Motor neuron (in vitro differentiated cells): ENCODE measurements at regions not wholly inside any gene's neighbourhood (a gene's known extent, or its start where the extent isn't known, plus 50 kb on each side); places are given as distances from the start of the nearest gene placed in this dataset.

ENCODE experiments used
- ATAC-seq, 8 experiments: fragments of 200-7000 bp; cut with Tn5 transposase; replicated peaks in 6 of 8; 2 replicates each; pipeline ENCODE4 v1.8.0; 2021; ENCODE audit warnings: mild to moderate bottlenecking in 8 of 8, moderate library complexity in 8 of 8
- H3K27ac ChIP-seq, 2 donors: fragments of 250-450 bp; sonication (Bioruptor Pico); 2 replicates each; pipeline ENCODE4 v1.9.0; 2021; ENCODE audit warnings: antibody characterized with exemption in 2 of 2, mild to moderate bottlenecking in 2 of 2, moderate library complexity in 1 of 2
- H3K4me1 ChIP-seq, 2 donors: fragments of 250-450 bp; sonication (Bioruptor Pico); replicated peaks in 1 of 2; 2 replicates each; pipeline ENCODE4 v1.6.1; 2021; ENCODE audit warnings: antibody characterized with exemption in 2 of 2, mild to moderate bottlenecking in 2 of 2, moderate library complexity in 1 of 2
- H3K4me3 ChIP-seq, 5 donors: fragments of 250-450 bp; sonication (Bioruptor Pico); 2 replicates each; pipeline ENCODE4 v1.9.0; 2021; ENCODE audit warnings: antibody characterized with exemption in 5 of 5, mild to moderate bottlenecking in 5 of 5, moderate library complexity in 4 of 5
- WGBS, 10 experiments: fragments of 450-650 bp; shearing (Covaris generic); methylation state at CpG; one replicate each; pipeline ENCODE4 v1.0.0; 2022; 5-methylcytosine and 5-hydroxymethylcytosine counted together
- in situ Hi-C, 9 experiments: fragments of 400-800 bp; cut with MboI; loops; one replicate each; pipeline ENCODE4 v1.15.0; 2021; ENCODE audit warnings: low sequenced_read_pairs in 9 of 9, low pct_unique_long_range_greater_than_20kb in 2 of 9; ENCODE audit not compliant: unreplicated experiment in 9 of 9

DNA sequence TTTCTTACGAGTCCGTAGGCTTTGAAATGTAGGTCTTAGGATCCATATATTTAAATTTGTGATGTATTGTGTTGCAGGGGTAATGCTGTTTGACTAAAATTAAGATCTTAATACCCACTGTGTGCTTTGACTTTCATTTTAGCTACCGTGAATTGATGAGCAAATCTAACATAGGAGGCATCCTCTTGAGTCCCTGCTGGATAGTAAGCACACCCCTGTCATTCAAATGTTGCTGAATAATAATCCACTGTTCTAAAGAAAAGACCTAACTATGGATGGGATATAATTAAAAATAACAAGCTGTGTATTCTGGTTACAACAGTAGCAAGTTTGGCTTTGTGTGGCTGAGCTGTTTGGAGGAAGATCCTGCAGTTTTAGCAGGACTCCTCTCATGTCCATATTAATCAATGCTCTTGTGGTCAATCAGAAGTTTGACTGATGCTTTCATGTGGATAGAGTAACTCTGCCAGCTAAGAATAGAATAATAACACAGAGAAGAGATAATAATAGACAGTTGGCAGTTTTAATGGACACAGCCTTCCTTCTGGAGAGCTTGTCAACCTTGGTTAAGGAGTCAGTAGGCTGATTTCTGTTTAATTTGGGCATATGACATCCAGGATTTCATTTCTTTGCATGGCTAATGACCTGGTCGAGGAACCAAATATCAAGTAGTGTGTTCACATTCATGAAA lies 148.1 kb upstream of the MIS18BP1 start:
- in situ Hi-C loops = no loop called here
- no peaks in the 10 kb centered on the region for H3K4me1 ChIP-seq
- 4 to 55% (median 13%) methylated on average over 2 to 4 of the region's 4 CpGs; no CpG with 5 or more reads in 1 of the 10 experiments for WGBS, 10 experiments
- H3K4me3 ChIP-seq = no peak overlapping the region
- no peak overlapping the region for H3K27ac ChIP-seq
- ATAC-seq = peak in 1 of 8 experiments; percentile 20

DNA sequence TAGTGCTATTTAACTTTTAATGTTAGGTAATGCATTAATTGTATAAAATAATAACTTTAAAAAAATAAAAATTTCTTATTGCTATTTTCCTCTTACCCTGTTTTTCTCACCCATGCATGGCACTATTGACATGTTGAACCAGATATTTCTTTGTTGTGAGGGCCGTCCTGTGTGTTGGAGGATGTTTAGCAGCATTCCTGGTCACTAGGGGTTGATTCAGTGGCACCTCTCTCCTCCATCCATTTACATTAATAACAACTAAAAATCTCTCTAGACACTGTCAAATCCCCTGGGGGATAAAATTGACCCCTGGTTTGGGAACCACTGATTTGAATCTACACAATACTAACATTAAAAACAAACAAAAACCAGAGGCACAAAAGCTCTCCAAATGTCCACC lies 147.5 kb upstream of the MIS18BP1 start:
- no peak for ATAC-seq
- 0 to 100% (median 37%) methylated on average over 1 of the region's 1 CpG; no CpG with 5 or more reads in 2 of the 10 experiments for WGBS, 10 experiments
- Histone ChIP-seq H3K4me3 (no peak overlapping the region), H3K4me1 (no peaks in the 10 kb centered on the region), H3K27ac (no peak overlapping the region)
- in situ Hi-C loops = no loop called here

DNA sequence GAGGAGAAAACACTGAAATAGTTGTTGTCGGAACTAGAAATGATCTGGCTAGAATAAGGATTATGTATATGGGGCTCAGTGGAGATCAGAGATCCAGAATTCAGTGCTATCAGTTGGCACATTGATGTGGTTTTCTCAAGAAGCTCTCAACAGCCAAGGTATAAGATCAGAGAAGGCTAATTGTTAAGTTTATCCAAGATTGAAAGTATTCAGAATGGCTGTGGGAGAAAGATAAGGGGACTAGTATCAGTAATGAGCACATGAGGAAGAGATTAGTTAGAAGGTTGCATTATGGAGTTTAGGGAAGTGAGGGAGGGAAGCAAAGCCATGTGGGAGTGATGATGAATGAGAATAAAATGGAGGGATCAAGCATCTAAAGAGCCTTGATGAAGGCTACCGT lies 128.1 kb upstream of the MIS18BP1 start:
- WGBS, 10 experiments = 0 to 100% (median 50%) methylated on average over 1 to 2 of the region's 2 CpGs; no CpG with 5 or more reads in 2 of the 10 experiments
- Histone ChIP-seq H3K27ac (no peak overlapping the region), H3K4me3 (no peak overlapping the region), H3K4me1 (peaks cover 0 to 5% of the 10 kb centered on the region in 2 donors)
- in situ Hi-C loops = no loop called here
- ATAC-seq = no peak

DNA sequence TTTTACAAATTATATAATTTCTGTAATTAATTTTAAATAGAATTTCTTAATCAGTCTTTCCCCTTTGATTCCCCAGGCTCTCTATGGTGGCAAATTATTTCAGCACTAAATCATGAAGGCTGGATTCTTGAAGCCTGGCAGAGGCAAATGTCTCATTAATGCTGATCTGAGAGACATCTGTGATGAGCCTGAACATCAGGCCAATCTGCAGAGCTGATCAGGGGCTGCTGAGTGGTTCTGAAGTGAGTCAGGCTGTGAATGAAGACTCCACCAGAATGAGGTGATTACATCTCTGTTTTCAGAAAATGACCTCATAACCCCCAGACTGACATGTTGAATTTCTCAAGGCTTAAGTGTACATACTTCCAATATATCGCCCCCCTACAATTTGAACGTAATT lies 124.2 kb upstream of the MIS18BP1 start:
- Histone ChIP-seq H3K4me3 (no peak overlapping the region), H3K27ac (no peak overlapping the region), H3K4me1 (peaks cover 0 to 5% of the 10 kb centered on the region in 2 donors)
- ATAC-seq = peak in 6 of 8 experiments; percentile 37 to 100 (median 100)
- WGBS, 10 experiments = 0 to 95% (median 21%) methylated on average over 2 of the region's 2 CpGs; no CpG with 5 or more reads in 3 of the 10 experiments
- in situ Hi-C loops = no loop called here

DNA sequence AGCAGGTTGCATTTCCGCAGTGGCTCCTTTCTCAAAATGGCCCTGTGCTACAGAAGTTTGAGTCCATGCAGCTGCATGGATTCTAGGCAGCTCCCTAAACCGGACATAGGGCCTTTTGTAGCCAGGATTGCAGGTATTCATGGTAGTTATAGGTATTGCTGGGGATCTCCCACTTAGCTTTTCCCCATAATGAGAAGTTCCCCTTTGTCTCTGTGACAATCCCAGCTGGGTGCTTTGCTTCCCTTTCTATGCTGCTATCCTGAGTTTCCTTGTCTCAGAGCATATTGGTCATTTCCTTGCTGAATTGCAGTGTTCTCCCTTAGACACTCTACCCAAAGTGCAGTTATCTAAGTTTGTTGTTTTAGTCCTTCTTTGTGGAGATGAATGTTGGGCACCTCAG lies 120.9 kb upstream of the MIS18BP1 start:
- in situ Hi-C loops = no loop called here
- H3K27ac ChIP-seq = no peak overlapping the region
- H3K4me1 ChIP-seq = peaks cover 10 to 16% of the 10 kb centered on the region in 2 donors
- WGBS, 10 experiments = 0 to 100% (median 80%) methylated on average over 1 to 2 of the region's 2 CpGs; no CpG with 5 or more reads in 3 of the 10 experiments
- no peak for ATAC-seq
- H3K4me3 ChIP-seq = no peak overlapping the region

DNA sequence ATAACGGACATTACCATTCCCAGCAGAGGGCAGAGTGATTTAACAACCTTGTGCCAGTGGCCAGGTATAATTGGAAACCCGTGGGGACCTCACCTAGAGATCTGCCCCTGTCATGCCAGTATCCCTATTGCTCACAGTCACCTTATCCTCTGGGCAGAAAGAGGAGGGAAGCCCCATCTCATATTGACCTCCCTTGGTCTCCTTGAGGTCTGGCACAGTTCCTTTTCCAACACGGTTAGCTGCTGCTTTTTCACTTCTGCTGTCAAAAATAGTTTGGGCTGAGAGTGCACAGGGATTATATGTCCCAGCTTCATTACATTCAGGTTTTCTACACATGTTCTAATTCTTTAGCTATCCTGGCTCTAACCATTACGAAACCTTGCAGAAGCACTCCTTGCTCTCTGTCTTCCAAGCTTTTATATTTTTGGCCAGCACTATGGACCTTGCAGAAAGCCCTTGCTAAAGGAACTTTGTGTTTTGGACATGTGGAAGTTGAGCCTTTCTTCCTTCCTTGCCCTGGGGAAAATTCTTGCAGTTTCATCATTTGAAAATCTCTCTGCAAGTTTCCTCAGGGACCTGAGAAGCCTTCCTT lies 111.7 kb upstream of the MIS18BP1 start:
- 0 to 100% (median 69%) methylated on average over 1 to 4 of the region's 4 CpGs; no CpG with 5 or more reads in 1 of the 10 experiments for WGBS, 10 experiments
- no peak for ATAC-seq
- in situ Hi-C loops = no loop called here

DNA sequence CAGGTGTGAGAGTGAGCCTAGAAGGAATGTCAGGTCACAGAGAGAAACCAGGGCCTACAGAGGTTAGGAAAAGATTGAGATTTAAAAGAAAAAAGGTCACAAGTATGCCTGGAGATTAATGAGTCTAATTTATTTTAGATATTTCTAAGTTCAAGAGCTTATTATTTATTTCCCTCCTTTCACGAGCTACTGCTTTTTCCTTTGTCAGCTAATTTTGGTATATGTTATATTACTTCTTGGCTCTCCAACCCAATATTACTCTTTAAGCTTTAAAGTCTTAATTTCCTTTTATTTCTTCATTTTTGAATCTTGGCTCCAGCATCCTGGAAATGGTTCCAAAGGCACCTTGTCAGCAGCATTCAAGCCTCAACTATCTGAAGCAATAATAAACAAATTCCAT lies 109.5 kb upstream of the MIS18BP1 start:
- in situ Hi-C loops = no loop called here
- ATAC-seq = no peak
- WGBS, 10 experiments = 0 to 94% (median 58%) methylated on average over 1 of the region's 1 CpG; no CpG with 5 or more reads in 1 of the 10 experiments

More for the DNA sequence above, 111.7 kb upstream of the MIS18BP1 start:
- Histone ChIP-seq H3K4me1 (peaks cover 0 to 6% of the 10 kb centered on the region in 2 donors), H3K27ac (no peak overlapping the region), H3K4me3 (no peak overlapping the region)

DNA sequence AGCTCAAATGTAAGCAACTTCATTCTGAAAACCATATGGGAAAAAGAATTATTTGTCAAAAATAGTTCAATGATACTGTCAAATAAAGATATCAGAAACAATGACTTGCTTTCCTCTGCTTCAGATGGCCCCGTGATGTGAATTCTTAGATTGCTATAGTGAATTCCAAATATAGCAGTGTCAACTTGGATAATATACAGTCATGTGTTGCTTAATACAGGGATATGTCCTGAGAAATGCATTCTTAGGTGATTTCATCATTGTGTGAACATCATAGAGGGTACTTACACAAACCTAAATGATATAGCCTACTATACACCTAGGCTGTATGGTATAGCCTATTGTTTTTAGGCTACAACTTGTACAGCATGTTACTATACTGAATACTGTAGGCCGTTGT lies 108.7 kb upstream of the MIS18BP1 start:
- WGBS, 10 experiments = 0 to 100% (median 48%) methylated on average over 1 to 2 of the region's 2 CpGs; no CpG with 5 or more reads in 2 of the 10 experiments
- in situ Hi-C loops = no loop called here
- no peak for ATAC-seq

More for the DNA sequence above, 109.5 kb upstream of the MIS18BP1 start:
- Histone ChIP-seq H3K4me1 (no peaks in the 10 kb centered on the region), H3K27ac (no peak overlapping the region), H3K4me3 (no peak overlapping the region)

DNA sequence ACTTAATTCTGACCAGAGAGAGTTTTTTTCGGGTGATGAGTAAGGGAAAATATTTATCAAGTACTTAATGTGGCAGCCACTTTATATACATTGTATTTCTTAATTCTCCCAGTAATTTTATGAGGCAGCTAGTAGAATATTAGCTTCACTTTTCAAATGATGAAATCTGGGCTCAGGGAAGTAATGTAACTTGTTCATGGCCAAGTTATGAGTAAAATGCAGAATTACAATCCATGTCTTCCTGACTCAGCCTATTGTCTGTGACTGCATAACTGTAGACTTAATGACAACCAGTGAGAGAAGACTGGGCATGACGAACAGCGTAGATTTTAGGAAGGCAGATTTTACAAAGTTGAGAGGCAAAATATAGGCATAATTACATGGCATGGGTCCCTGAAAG lies 106.7 kb upstream of the MIS18BP1 start:
- ATAC-seq = no peak
- H3K27ac ChIP-seq = no peak overlapping the region
- H3K4me1 ChIP-seq = no peaks in the 10 kb centered on the region
- WGBS, 10 experiments = 0 to 100% (median 77%) methylated on average over 1 to 3 of the region's 3 CpGs; no CpG with 5 or more reads in 1 of the 10 experiments
- H3K4me3 ChIP-seq = no peak overlapping the region
- in situ Hi-C loops = no loop called here

More for the DNA sequence above, 108.7 kb upstream of the MIS18BP1 start:
- H3K4me3 ChIP-seq = no peak overlapping the region
- H3K4me1 ChIP-seq = no peaks in the 10 kb centered on the region
- H3K27ac ChIP-seq = no peak overlapping the region

DNA sequence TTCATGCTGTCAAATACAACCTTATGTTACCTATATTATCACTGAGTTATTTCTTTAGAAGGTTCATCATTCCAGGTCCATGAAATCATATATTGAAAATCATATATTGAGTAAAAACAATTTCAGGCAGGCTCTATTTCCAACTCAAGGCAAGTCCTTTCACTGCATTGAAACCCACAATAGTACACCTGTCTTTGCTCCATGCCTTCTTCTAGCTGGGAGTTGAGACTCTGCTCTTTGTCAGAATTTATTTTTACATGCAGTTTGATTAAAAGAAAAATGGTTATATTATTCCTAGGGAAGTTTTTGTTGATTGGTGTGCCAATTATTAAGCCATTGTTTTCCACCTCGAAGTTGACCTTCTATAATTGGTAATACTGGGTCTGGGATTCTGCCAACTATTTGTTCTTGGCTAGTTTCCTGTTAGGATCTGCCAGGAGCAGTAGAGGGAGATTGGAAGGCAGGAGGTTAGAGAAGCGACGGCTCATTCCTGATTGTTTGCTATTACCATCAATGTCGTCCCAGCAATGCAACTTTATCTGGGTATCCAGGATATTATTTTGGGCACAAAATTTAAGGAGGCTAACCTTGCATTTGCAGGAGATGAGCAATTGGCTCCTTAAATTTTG lies 79.5 kb upstream of the MIS18BP1 start:
- ATAC-seq = no peak
- WGBS, 10 experiments = 10 to 100% (median 84%) methylated on average over 1 to 4 of the region's 4 CpGs
- Histone ChIP-seq H3K27ac (no peak overlapping the region), H3K4me1 (no peaks in the 10 kb centered on the region), H3K4me3 (no peak overlapping the region)
- in situ Hi-C loops = no loop called here

DNA sequence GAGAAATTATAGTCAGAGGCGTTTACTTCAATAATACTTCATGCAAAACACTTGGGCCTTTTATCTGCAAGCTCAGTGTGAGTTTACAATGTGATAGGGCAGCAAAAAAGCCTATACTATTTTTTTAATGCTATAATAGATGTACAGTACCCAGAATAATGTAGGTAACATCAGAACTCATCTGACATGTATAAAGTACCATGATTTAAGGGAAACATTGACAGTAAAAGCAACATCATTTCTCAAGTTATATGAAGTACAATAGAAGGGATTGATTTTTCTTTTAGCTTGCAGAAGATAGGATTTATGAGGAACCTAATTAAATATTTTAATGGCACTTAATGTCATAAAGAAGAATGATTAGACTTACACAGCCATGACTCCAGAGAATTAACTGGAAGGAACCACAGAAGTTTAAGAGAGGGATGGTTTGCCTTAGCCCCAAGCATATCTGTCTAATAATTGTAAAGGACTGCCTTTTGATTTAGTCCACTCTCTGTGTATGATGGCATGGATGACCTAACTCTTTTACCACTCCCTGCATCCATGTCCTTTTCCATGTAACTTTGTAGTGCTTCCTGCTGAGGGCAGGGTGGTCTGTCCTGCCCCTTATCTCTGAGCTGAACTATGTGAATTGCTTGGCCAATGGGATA lies 55.9 kb upstream of the MIS18BP1 start:
- peak in 5 of 8 experiments; percentile 94 to 98 (median 96) for ATAC-seq
- Histone ChIP-seq H3K4me3 (no peak overlapping the region), H3K27ac (no peak overlapping the region), H3K4me1 (peaks cover 0 to 2% of the 10 kb centered on the region in 2 donors)
- WGBS, 10 experiments = 20 to 100% (median 80%) methylated on average over 1 of the region's 1 CpG; no CpG with 5 or more reads in 3 of the 10 experiments
- in situ Hi-C loops = no loop called here
